Dedifferentiated amniotic fluid mesenchymal stem cell (primary cell): ENCODE measurements at regions not wholly inside any gene's neighbourhood (a gene's known extent, or its start where the extent isn't known, plus 50 kb on each side); places are given as distances from the start of the nearest gene placed in this dataset.

Experiments used
- DNase-seq: peaks from one replicate; pipeline ENCODE4 v3.0.0-alpha.2; 2016; ENCODE audit errors: extremely low spot score

- no peak for DNase-seq
Observed at GRCh38 chr6:51250317-51250716, 431.6 kb downstream of the TFAP2B start.

- DNase-seq, result no peak
Observed at GRCh38 chr6:51257938-51258337, 439.3 kb downstream of the TFAP2B start.

GRCh38 chr6:51260003-51260402 lies 441.3 kb downstream of the TFAP2B start:
- no peak for DNase-seq

GRCh38 chr6:51261691-51262090 lies 443.0 kb downstream of the TFAP2B start:
- no peak for DNase-seq

- no peak for DNase-seq
Observed at GRCh38 chr6:51265426-51265825, 446.8 kb downstream of the TFAP2B start.

GRCh38 chr6:51266604-51267003 lies 447.9 kb downstream of the TFAP2B start:
- no peak for DNase-seq

GRCh38 chr6:51268666-51269065 lies 450.0 kb downstream of the TFAP2B start:
- DNase-seq, result no peak

GRCh38 chr6:51269876-51270275 lies 451.2 kb downstream of the TFAP2B start:
- DNase-seq, result no peak

- DNase-seq, result no peak
Observed at GRCh38 chr6:51271615-51272014, 452.9 kb downstream of the TFAP2B start.

GRCh38 chr6:51273228-51273961 lies 454.7 kb downstream of the TFAP2B start:
- no peak for DNase-seq

GRCh38 chr6:51277474-51277873 lies 458.8 kb downstream of the TFAP2B start:
- DNase-seq, result no peak

- no peak for DNase-seq
Observed at GRCh38 chr6:51282026-51282425, 463.4 kb downstream of the TFAP2B start.

- no peak for DNase-seq
Observed at GRCh38 chr6:51283723-51284355, 465.2 kb downstream of the TFAP2B start.

GRCh38 chr6:51285876-51286275 lies 467.2 kb downstream of the TFAP2B start:
- DNase-seq, result no peak

- DNase-seq, result no peak
Observed at GRCh38 chr6:51289041-51289440, 470.4 kb downstream of the TFAP2B start.

- no peak for DNase-seq
Observed at GRCh38 chr6:51292659-51293058, 474.0 kb downstream of the TFAP2B start.

GRCh38 chr6:51299621-51300380 lies 481.1 kb downstream of the TFAP2B start:
- DNase-seq, result no peak

- no peak for DNase-seq
Observed at GRCh38 chr6:51300510-51300909, 481.8 kb downstream of the TFAP2B start.

- no peak for DNase-seq
Observed at GRCh38 chr6:51301962-51302361, 483.3 kb downstream of the TFAP2B start.

- no peak for DNase-seq
Observed at GRCh38 chr6:51302431-51302830, 483.8 kb downstream of the TFAP2B start.

GRCh38 chr6:51303338-51303737 lies 484.7 kb downstream of the TFAP2B start:
- no peak for DNase-seq

- DNase-seq, result no peak
Observed at GRCh38 chr6:51314965-51315364, 496.3 kb downstream of the TFAP2B start.

GRCh38 chr6:51318674-51319073 lies 500.0 kb downstream of the TFAP2B start:
- no peak for DNase-seq
